Hepatocyte (in vitro differentiated cells): ENCODE measurements at regions not wholly inside any gene's neighbourhood (a gene's known extent, or its start where the extent isn't known, plus 50 kb on each side); places are given as distances from the start of the nearest gene placed in this dataset.

Experiments
- CTCF ChIP-seq: fragments of 200-600 bp; sonication (generic); IDR thresholded peaks from 2 replicates; pipeline ENCODE4 v1.5.1; 2016; ENCODE audit warnings: antibody characterized with exemption, mild to moderate bottlenecking; ENCODE audit not compliant: poor library complexity
- EZH2 ChIP-seq: fragments of 200-600 bp; sonication (generic); IDR thresholded peaks from 2 replicates; pipeline ENCODE4 v1.6.1; 2016; ENCODE audit warnings: antibody characterized with exemption, mild to moderate bottlenecking, borderline replicate concordance
- EZH2phosphoT487 ChIP-seq: fragments of 200-600 bp; sonication (generic); IDR thresholded peaks from one replicate; pipeline ENCODE4 v1.6.1; 2018; ENCODE audit warnings: antibody characterized with exemption, mild to moderate bottlenecking, low read depth, moderate library complexity; ENCODE audit not compliant: unreplicated experiment, severe bottlenecking

DNA sequence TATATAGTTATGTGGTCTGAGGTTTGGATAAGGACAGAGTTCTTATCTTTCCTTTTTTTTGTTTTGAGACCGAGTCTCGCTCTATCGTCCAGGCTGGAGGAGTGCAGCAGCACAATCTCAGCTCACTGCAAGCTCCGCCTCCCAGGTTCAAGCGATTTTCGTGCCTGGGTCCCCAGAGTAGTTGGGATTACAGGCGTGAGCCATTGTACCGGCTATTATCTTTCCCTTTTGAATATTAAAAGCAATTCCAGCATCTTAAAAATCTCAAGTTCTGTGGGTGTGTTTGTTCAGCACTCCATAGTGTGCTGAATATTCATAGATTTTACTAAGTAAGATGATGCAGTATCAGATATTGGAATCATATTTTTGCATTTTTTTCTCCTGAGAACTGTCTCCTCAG is 404.4 kb upstream of the RGS6 start:
- TF ChIP-seq CTCF (no peak), EZH2 (no peak), EZH2phosphoT487 (no peak)
